ENCODE measurements at regions not wholly inside any gene's neighbourhood (a gene's known extent, or its start where the extent isn't known, plus 50 kb on each side); places are given as distances from the start of the nearest gene placed in this dataset.
A peak's percentile ranks its signal among the peaks of the same experiment; 100 is the strongest.
"Not testable (repeated sequence)": the region's sequence is repeated elsewhere in the genome, so short reads cannot be mapped to it uniquely, and the experiment has no call there.

DNA sequence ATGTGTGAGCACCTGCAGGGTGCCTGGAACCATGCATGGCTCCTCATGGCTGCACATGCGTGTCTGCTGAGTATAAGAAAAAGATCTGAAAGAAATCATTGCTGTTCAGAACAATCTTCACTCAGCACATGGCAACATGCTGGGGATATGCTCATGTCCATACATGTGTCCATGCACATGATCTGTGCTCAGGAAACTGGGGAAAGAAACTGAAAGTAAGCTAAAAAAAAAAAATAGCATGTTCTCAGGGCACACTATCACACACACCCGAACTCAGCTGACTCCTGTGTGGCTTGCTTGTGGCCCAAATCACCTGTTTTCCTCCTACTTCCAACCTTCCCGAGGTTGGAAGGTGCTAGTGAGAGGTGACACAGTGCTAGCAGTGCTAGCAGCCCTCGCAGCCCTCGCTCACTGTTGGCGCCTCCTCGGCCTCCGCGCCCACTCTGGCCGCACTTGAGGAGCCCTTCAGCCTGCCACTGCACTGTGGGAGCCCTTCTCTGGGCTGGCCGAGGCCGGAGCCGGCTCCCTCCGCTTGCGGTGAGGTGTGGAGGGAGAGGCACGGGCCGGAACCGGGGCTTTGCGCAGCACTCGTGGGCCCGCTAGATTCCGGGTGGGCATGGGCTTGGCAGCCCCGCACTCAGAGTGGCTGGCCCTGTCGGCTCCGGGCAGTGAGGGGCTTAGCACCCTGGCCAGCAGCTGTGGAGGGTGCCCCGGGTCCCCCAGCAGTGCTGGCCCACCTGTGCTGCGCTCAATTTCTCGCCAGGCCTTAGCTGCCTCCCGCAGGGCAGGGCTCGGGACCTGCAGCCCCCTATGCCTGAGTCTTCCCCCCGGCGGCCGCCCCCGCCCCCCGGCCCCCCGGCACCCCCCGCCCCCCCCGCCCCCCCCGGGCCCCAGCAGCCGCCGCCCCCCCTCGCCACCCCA, 76.0 kb downstream of the GADD45G start:
- Histone ChIP-seq H3K9ac (no peak overlapping the region), H3K27ac (ENCODE audit: low read depth in 2 of 2, low read length in 1 of 2) (peak overlapping the region in 1 of 2 experiments; percentile 100; a peak in 2 of 4 replicates), H2AFZ (ENCODE audit: low read depth) (no peak overlapping the region), H3K27me3 (ENCODE audit: insufficient read depth) (no peaks in the 10 kb centered on the region), H3K79me2 (ENCODE audit: insufficient read depth) (no peaks in the 10 kb centered on the region), H4K20me1 (ENCODE audit: insufficient read depth) (no peaks in the 10 kb centered on the region), H3K4me2 (no peak overlapping the region), H3F3A (replicated peaks; ENCODE audit: insufficient read depth) (no peaks in the 10 kb centered on the region), H3K4me1 (ENCODE audit: control insufficient read depth in 1 of 2, insufficient read depth in 2 of 2, low read depth in 1 of 2, low read length in 1 of 2) (peaks cover 0 to 62% of the 10 kb centered on the region in 2 experiments; a peak in 3 of 4 replicates), H3K36me3 (replicated peaks in 1 of 2; ENCODE audit: control insufficient read depth in 1 of 2, insufficient read depth in 2 of 2, low read length in 1 of 2) (no peaks in the 10 kb centered on the region), H3K9me2 (no peaks in the 10 kb centered on the region), H3K9me3 (no peaks in the 10 kb centered on the region), H3K4me3 (ENCODE audit: low read depth in 2 of 2, low read length in 1 of 2) (no peak overlapping the region)
- WGBS (ENCODE audit: low lambda C conversion rate): 72% methylated on average over 19 of the region's 42 CpGs
- DNase-seq: no peak
- TF ChIP-seq SIN3A (IDR thresholded peaks at IDR 0.05; ENCODE audit: borderline replicate concordance, low read depth, low read length): no peak
- no peak for TF ChIP-seq ZBTB33 (IDR thresholded peaks at IDR 0.05; ENCODE audit: borderline replicate concordance, low read depth)
- TF ChIP-seq CHD2 (IDR thresholded peaks at IDR 0.05; ENCODE audit: low read length, partially characterized antibody): no peak
- no peak for TF ChIP-seq NFIC (IDR thresholded peaks at IDR 0.05; ENCODE audit: borderline replicate concordance)
- TF ChIP-seq TCF12 (IDR thresholded peaks at IDR 0.05): no peak
- TF ChIP-seq EZH2phosphoT487 (IDR thresholded peaks at IDR 0.05; ENCODE audit: borderline replicate concordance, low read depth): no peak
- no peak for TF ChIP-seq MXI1 (IDR thresholded peaks at IDR 0.05; ENCODE audit: low read depth, low read length)
- POLR2A ChIA-PET: interaction anchor here (1.6 kb wide), 1 partner anchor 76 kb away, joined by 6 read pairs; the partner anchor contains the start of gene GADD45G
- CTCF ChIA-PET: interaction anchor here (0.9 to 1.7 kb wide), 2 partner anchors 77 to 78 kb away, joined by 4 to 9 read pairs; partner anchors contain the start of gene GADD45G

DNA sequence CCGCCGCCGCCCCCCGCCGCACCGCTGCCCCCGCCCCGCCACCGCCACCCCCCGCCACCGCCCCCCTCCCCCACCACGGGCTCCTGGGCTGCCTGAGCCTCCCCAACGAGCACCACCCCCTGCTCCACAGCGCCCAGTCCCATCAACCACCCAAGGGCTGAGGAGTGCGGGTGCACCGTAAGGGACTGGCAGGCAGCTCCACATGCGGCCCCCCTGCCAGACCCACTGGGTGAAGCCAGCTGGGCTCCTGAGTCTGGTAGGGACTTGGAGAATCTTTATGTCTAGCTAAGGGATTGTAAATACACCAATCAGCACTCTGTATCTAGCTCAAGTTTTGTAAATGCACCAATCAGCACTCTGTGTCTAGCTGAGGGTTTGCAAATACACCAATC, 76.7 kb downstream of the GADD45G start:
- 84% methylated on average over 16 of the region's 17 CpGs for WGBS (ENCODE audit: low lambda C conversion rate)
- ChIA-PET POLR2A (interaction anchor here (1.6 kb wide), 1 partner anchor 77 kb away, joined by 6 read pairs; the partner anchor contains the start of gene GADD45G), CTCF (interaction anchor here (0.9 to 1.1 kb wide), 2 partner anchors 67 to 78 kb away, joined by 4 read pairs; no protein-coding TSS in a partner anchor)

More for the DNA sequence above, 76.7 kb downstream of the GADD45G start:
- not testable (repeated sequence) for H3K9me3 ChIP-seq; H3K36me3 ChIP-seq (replicated peaks in 1 of 2; ENCODE audit: control insufficient read depth in 1 of 2, insufficient read depth in 2 of 2, low read length in 1 of 2); H3K9me2 ChIP-seq; H3F3A ChIP-seq (replicated peaks; ENCODE audit: insufficient read depth); H3K27me3 ChIP-seq (ENCODE audit: insufficient read depth); H3K4me3 ChIP-seq (ENCODE audit: low read depth in 2 of 2, low read length in 1 of 2); H3K4me2 ChIP-seq; H3K9ac ChIP-seq; H3K79me2 ChIP-seq (ENCODE audit: insufficient read depth); H3K27ac ChIP-seq (ENCODE audit: low read depth in 2 of 2, low read length in 1 of 2); H4K20me1 ChIP-seq (ENCODE audit: insufficient read depth); H2AFZ ChIP-seq (ENCODE audit: low read depth); DNase-seq
- H3K4me1 ChIP-seq (ENCODE audit: control insufficient read depth in 1 of 2, insufficient read depth in 2 of 2, low read depth in 1 of 2, low read length in 1 of 2): peaks cover 0 to 62% of the 10 kb centered on the region in 2 experiments; a peak in 3 of 4 replicates

Data from SK-N-SH (cell line).